NCI-H2029 treated with DMSO at 0.1 percent for 48 hours (cell line): ENCODE measurements at regions not wholly inside any gene's neighbourhood (a gene's known extent, or its start where the extent isn't known, plus 50 kb on each side); places are given as distances from the start of the nearest gene placed in this dataset.

Experiments used
- DNase-seq: peaks from one replicate; lab custom pipeline; 2025; lab: John Stamatoyannopoulos, UW

DNA sequence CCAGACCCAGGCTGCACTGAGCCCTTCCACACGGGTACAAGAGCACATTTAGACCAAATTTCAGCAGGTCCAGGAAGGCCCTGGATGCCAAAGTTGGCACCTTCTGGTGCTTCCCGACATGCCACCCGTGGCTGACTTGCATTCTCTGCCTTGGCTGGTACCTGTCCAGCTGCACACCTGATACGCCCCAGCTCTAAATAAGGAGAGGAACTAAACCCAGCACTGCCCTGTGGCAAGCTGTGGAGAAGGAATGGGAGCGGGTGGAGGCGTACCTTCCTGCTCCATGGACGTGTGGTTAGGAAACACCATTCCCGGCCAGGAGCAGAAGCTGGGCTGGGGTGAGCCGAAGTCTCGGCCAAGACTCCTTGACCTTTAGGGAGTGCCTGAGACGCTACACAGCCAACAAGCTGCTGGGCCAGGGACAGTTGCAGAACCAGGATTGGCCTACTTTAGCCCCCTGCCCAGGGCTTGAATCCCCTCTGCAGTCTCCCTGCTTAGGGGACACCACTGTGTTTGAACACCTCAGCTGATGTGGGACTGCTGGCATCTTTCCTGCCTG lies 86.5 kb upstream of the TAF1B start:
- no peak for DNase-seq

DNA sequence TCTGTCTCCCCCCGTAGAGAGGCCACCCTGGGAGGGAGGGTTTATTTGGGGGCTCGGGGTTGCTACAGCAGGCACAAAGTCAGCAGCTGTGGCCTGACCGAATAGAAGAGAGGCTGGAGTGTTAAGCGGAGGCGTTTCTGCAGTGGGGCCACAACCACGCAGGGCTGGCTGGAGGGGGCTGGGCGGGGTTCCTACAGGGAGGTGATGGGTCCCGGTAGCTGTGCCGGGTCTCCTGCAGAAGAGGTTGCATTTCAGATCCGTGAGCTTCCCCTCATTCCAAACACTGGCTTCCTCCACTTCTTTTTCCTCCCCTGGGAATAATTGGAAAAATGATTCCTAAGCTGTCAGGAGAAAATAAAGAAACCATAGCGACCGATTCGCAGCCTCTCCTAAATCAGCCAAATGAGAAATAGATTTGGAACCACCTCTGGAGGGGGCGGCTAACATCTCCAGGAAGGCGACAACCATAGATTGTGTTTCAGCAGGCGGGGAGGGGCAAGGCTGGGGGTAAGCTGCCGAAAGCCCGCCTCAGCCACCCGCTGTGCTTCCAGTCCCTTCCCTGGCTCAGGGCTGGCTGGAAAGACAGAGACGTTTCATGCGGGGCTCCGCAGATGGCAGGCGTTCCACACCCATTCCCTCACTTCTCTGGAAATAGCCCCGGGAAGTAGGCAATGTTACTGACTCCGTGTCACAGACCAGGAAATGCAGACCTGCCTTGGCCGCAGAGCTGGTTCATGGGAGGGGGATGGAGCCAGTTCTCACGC lies 85.6 kb upstream of the TAF1B start:
- DNase-seq = no peak

DNA sequence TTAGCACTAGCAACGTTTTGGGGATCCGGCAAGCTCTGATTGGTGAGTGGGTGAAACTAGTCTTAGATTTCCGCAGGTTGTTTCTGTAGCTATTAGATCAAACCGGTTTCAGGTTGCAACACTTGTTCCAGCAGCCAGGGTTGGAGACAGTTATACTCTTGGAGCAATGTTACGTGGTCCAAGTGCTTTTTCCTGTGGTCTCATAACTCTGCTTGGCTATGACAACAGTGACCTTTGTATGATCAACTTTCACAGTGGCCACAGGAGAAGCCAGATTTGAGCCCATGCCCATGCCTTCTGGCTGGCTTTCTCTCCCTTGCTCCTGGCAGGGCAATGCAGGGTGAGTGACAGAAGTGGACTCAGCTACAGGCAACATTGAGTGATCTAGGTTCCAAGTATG lies 84.5 kb upstream of the TAF1B start:
- no peak for DNase-seq

DNA sequence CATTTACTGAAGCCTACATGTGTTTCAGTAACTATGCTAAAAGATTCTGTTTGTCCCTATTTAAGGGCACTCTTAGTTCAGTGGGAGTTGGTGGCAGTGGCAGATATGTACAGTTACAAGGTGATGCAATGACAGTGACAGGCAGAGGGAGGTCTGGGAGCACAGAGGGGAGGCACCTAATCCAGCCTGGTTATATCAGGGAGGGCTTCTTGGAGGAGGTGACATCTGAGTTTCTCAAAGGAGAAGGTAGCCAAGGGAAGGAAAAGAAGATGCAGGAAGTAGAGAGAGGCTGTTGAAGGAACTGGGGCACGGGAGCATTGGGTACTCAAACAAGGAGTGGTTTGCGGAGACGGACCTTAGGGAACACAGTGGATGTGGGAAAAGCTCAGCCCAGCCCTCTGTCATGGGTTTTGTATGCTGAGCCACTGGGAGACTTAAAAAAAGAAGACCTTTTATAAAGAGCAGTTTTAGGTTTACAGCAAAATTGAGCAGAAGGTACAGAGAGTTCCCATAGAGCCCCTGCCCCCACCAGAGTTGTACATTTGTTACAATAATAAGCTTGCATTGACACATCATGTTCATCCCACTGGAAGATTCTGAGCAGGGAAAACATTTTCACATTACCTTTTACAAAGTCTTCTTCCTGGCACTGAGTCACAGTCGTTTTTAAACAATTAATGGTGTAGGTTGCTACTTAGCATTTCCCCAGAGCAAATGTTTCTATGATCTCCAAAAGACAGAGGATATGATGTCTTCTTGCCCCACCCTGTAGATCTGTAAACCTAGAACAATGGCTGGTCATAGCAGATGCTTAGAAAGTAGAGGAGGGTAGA lies 83.0 kb upstream of the TAF1B start:
- no peak for DNase-seq

DNA sequence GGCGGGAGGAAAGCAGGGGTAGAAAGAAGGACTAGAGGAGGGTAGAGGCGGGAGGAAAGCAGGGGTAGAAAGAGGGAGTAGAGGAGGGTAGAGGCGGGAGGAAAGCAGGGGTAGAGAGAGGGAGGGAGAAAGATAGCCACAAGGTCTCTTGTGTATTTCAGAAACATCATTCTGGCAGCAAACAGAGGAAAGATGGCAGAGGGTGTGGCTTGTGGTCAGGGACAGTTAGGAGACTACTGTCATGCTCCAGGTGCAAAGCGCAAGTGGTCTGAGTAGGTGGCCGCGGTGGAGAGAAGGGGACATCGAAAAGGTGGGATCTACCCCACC lies 82.4 kb upstream of the TAF1B start:
- DNase-seq = no peak

DNA sequence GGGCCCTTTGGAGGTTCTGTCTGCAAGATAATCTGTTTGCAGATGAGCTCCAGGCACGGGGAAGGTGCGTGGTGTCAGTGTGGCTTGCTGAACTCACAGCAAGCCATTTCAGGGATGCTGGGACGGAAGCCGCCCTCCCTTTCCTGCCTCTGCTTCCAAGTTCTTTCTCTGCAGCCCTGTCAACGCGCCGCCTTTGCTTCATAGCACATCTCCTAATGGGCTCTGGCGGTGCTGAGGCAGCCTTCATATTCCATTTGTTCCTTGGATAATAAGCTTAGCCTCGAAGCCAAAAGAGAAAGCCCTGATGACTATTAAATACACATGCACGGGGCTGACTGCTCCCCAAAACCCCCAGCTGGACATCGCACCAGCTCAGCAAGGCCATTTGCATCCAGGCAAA lies 81.7 kb upstream of the TAF1B start:
- no peak for DNase-seq

DNA sequence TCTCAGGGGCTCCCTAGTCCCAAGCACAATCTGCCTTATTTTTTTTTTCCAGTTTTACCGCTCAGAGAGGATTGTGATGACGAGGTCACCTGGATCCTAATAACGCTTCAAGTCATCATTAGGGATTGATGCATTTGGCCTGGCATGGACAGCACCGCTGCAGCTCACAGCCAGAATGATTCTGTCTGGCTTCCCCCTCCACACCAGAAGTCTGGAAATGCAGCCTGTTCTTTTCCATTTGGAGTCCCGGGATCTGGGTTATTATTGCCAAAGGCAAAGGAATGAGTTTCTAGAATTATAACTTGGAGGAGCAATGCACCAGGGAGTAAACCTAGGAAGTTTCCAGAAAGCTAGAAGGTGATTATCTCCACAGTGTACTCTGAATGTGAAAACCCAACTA lies 81.1 kb upstream of the TAF1B start:
- DNase-seq = no peak

DNA sequence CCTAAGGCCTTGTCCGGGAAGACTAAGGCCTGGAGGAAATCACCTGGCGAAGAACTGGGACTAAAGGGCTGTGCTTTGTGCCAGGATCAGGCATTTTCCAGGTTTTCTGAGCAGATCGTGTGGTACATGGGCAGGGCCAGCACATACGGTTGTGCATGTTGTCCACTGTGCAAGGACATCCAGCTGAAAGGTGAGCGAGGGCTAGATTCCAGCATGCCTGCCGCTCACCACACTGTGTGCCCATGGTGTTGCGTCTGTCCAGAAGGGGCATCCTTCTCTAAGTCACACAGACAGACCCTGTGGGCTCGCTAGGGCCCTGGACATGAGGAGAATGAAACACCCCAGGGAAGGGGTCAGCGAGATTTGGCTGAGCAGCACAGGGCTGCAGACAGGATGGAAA lies 80.3 kb upstream of the TAF1B start:
- no peak for DNase-seq

DNA sequence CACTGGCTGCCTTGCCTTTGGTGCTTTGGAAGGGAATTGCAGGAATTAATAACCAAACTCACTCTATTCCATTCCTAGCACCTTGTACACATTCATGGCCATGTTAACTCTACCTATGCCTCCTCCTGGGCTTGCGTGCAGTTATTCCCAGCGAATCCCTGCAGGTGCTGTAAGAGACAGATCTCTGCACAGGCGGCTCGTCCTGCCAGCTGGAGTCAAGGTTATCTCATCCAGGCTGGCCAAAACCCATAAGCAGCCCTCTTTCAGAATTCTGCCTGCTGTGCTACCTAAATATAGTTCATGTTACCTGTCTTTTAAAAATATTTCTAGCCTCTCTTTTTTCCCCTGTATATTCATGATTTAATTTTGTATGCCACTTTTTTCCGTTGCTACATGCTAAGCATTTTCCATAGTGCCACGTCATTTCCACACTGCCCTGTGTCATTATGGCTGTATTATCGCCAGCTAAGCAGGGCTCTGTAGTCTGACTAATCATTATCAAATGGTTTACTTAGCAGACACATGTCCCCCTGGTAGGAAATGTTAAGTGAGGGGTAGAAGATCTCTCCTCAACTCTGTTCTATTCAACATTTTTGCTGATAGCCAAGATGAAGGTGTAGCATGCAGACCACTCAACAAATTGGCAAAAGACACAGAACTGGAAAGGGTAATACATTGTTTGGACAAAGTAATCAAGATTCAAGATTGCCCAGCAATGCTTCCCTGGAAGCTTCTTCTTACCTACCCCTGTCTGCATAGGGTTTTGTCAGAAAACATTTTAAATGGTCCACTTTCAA lies 79.7 kb upstream of the TAF1B start:
- no peak for DNase-seq

DNA sequence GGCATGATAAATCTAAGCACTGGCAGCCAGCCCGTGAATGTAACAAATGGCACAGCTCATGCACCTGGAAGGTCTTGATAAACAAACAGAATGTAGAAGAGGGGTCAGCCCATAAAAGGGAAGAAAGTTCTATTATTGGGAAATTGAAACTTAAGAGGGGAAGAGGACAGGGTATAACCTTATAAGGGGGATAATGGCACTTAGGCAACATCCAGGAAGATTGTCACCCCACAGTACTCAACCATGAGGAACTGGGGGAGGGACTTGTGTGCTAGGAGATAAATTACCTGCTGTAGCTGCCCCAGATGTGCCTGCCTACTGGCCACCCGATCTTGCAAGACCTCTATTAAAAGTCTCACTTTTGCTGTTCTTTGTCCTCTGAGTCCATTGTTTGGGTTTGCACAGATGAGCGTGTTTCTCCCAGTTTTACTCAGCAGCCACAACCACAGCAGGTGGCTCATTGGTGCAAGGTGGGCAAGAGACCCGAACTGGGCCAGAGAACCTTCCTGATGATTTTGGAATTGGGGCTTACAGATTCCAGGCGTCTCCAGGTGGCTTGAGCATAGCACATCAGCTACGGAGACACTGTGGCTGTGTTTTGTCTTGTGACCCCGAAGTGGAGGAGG lies 79.0 kb upstream of the TAF1B start:
- peak; percentile 13 for DNase-seq

DNA sequence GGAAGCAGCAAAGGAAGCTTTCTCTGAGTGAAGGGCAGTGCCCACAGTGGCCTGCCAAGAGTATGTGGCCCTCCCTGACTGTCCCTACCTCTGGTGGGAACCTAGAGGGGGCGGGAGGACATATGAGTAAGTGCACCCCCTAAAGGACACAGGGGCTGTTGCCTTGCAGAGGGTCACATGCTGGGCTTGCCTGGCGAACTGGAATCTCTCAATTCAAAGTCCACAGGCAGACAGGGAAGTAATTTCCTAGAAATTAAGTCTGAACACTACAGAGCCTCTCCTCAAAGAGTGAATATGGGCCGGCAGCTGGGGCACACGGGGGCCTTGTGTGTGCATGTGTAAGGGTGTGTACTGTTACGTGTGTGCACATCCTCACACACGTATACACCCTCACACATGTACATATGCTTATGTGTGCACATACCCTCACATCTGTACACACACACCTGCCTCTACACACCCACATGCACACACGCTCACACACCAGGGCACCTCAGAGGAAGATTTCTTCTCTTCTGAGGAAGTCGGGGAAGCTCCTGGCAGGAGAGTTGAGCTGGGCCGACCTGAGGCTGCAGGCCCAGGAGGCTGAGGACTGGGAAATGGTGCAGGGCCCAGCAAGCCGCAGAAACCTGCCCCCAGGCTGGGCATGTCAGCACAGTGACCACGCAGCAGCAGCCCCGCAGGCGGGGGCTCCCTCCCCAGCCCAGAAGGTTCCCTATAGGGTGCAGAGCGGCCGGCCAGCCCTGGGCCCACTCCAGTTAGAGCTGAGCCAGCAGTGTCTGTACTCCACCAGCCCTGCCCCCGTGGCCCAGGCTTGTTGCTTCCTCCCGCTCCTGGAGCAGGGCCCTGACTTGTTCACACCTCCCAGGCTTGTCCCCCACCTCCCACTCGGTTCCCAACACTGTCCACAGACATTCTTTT lies 77.4 kb upstream of the TAF1B start:
- no peak for DNase-seq

DNA sequence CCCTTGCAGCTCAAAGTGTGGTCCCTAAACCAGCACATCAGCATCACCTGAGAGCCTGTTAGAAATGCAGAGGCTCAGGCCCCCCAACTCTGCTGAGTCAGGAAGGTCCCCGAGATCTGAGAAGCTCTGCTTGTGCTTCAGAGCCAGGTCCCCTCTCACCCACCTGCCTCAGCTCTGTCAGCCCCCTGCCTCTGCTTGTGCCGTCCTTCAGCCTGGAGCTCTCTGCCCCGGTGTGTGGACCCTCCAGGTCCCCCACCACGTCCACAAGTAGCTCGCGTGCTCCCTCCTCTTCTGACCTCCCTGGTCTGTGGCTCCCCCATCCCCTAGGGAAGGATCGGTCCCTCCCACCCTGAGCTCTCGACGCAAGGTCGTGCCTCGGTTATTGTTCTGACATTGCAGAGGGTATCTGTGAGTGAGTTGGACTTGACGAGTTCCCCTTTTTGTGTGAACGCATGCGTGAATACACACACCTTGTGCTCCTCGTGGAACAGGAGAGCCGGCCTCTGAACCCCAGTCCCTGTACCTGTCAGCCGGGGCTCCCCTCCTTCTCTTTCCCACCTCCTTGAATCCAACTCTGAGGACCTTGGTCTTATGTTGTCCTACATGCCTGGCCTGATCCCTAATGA lies 75.5 kb upstream of the TAF1B start:
- DNase-seq = no peak

DNA sequence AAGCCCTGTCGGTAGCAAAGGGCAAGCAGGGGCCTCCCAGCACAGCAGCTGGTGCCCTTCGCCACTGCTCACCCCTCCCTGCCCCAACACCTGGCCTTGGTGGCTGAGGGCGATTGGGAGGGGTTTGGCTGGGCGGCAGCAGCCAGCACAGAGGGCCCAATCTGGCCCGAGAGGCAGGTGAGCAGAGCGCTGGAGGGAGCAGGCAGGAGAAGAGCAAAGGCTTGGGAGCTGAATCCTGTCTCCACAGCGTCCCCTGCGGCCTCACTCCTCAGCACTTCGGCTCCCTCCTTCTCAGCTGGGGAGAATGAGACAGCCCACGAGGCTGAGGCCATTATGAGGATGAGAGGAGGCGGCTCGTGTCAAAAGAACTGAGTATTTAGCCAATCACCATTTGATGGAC lies 74.9 kb upstream of the TAF1B start:
- peak; percentile 10 for DNase-seq

DNA sequence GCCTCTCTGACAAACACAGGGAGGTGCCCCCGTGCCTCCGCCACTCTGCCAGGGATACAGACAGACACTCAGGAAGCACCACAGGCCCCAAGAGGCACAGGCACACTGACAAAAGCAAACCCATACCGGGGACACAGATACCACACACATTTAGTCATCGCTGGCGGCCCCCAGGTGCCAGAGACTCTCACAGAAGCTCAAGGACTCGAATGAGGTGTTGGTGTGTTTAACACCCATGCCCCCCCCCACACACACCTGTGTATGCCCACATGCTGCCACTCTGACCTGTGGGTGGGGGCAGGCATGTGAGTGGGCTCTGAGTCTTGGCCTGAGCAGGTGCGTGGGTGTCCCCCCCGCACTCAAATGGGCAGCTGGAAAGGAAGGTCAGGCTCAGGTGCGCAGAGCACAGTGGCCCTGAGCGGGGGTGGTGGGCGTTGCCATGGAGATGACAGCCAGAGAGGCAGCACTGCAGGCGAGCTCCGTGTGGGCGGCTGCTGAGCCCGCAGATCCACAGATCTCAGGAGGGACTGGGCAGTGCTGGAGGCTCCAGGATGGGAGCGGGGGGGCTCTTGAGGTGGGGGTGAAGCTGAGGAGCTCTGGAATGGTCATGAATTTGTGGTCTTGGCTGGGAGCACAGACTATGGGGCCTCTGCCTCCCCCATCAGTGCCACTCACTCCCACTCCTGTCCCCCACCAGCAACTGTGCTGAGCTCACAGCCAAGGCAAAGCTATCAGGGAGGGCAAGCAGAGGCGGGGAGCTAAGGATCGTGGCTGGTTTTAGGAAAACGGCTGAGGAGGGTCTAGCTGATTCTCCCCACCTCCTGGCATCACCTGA lies 73.9 kb upstream of the TAF1B start:
- no peak for DNase-seq

DNA sequence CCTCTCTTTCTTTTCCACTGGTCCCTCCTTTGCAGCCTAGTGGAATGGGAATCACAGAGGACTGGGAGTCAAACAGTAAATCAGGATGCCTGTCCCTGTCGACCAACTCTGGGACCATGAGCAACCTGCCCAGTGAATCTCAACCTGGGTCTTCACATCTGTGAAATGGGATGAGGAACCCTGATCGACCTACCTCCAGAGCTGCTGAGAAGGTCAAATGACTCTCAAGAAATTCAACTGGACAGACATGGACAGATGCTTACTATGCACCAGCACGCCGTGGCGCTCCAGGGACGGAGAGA lies 73.3 kb upstream of the TAF1B start:
- no peak for DNase-seq

DNA sequence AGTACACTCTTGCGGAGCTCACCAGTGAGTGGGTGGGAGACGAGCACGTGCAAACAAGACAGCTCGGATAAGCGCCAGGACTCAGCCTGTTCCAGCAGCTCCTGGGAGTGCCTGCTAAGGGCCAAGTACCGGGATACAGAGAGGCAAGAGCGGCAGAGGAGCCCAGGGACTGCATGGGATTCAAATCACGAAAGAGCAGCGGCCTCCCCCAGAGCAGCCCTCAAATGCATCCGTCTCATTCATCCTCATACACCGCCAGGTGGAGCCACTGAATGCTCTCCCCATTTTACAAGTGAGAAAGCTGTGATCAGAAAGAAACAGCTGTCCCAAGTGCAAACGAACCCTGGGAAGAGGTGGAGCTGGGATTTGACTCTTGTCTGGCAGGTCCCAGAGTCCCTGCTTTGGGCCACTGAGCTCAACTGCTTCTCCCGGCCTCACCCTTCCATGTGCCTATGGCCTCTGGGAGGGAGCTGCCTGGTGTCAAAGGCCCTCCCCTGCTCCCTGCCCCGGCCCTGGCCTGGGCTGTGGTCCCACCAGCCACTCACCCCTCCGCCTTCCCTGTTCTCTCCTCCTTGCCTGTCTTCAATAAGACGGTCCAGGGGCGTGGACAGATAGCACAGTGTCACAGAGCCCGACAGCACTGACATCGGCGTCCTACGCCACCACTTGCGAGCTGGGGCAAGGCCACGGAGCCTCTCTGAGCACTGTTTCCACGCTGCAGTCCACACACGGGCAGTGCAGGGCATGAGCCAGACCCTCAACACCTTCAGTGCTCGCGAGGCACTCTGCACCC lies 72.8 kb upstream of the TAF1B start:
- DNase-seq = no peak

DNA sequence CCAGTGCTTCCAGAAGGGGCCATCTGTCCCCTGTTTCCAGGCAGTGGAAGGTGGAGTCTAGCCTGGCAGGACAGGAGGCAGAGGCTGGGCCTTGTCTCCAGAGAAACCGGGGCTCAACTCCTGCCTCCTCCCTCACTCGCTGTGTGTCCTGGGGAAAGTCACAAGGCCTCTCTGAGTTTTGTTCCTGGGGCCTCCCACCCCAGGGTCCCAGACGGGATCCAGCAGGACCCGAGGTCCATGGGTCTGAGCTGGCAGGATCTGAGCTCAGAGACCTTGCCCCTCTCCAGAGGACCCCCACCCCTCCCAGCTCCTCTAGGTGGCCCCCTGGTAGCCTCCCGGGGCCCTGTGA lies 72.2 kb upstream of the TAF1B start:
- no peak for DNase-seq

DNA sequence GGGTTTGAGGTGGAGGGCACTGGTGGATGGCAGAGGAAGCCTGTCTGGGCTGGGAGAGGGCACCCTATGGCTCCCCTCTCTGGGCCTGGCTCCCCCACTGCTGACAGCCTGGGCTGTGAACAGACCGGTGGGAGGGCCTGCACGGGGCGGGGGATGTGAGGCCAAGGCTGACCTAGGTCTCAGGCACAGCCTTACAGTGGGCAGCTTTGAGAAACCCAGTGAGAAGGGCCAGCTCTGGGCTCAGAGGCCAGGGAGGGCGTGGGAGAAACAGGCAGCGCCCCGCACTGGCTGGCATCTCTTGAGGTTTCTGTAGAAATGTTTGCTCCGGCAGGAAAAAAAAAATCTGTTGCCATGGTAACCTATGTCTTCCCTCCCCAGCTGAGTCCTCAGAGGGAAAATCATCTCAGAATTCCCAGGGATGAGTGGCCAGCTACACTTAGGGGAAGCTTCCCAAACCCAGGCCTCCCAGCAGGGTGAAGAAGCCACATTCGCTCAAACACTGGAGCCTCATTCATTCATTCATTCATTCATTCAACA lies 71.7 kb upstream of the TAF1B start:
- DNase-seq = no peak
